ENCODE measurements at regions not wholly inside any gene's neighbourhood (a gene's known extent, or its start where the extent isn't known, plus 50 kb on each side); places are given as distances from the start of the nearest gene placed in this dataset.

DNA sequence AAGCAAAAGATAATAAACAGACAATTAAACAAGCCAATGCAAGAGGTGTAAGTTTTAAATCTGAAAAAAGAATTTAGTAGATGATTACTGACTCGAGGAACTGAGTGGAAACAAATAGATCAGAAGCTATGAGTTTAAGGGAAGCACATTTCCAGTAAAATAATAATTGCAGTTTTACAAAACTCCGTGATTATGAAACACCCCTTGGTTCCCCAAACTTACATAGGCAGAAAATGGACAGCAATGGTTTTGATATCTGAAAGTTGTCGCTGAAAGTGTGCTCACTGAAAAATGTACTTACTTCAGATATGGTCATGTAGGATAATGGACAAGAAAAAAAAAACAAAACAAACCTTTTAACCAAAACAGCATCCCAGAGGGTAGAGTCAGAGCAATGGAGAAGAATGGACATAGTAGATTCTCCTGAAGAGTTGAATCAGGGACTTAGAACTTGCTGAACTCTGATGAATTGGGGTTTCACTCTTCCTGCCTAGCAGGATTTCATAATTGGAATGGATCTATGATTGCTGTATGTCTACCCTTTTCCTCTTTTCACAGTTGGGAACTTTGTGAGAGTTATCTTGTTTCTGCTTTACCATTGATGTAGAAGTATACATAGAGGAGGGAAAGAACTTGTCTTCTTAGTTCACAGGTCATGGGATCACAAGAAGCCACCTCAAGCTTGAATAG, 305.6 kb upstream of the ZEB2 start:
- no peaks in the 10 kb centered on the region for H3K79me2 ChIP-seq (ENCODE audit: low read length)
- intact Hi-C loops (cut with micrococcal nuclease) = no loop called here

GRCh38 chr2:144824306-144825080, 304.6 kb upstream of the ZEB2 start:
- no TSS peak for BruUV-seq (replicated peaks)
- H3K27ac ChIP-seq (ENCODE audit: low read length) = no peak overlapping the region

More for the DNA sequence above, 305.6 kb upstream of the ZEB2 start:
- H3K4me3 ChIP-seq (ENCODE audit: low read length) = no peak overlapping the region
- ChIA-PET CTCF (no interaction called here), POLR2A (ENCODE audit: unreplicated experiment) (no interaction called here)
- no peak overlapping the region for H3K27ac ChIP-seq (ENCODE audit: low read length)
- DNase-seq (no peak), ATAC-seq (no peak)
- H3K36me3 ChIP-seq (ENCODE audit: low read depth, low read length) = no peaks in the 10 kb centered on the region
- no peaks in the 10 kb centered on the region for H4K20me1 ChIP-seq (ENCODE audit: low read length)
- H3K9ac ChIP-seq (ENCODE audit: low read length) = no peak overlapping the region
- TF ChIP-seq EZH2phosphoT487 (IDR thresholded peaks at IDR 0.05; ENCODE audit: borderline replicate concordance, low read length) = no peak
- no peak for TF ChIP-seq EZH2 (IDR thresholded peaks at IDR 0.05; ENCODE audit: low read length, unreplicated experiment)
- TF ChIP-seq, protein P1, sequence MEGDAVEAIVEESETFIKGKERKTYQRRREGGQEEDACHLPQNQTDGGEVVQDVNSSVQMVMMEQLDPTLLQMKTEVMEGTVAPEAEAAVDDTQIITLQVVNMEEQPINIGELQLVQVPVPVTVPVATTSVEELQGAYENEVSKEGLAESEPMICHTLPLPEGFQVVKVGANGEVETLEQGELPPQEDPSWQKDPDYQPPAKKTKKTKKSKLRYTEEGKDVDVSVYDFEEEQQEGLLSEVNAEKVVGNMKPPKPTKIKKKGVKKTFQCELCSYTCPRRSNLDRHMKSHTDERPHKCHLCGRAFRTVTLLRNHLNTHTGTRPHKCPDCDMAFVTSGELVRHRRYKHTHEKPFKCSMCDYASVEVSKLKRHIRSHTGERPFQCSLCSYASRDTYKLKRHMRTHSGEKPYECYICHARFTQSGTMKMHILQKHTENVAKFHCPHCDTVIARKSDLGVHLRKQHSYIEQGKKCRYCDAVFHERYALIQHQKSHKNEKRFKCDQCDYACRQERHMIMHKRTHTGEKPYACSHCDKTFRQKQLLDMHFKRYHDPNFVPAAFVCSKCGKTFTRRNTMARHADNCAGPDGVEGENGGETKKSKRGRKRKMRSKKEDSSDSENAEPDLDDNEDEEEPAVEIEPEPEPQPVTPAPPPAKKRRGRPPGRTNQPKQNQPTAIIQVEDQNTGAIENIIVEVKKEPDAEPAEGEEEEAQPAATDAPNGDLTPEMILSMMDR (conservative IDR thresholded peaks at IDR 0.05; ENCODE audit: low read depth, low read length) = no peak
- H3K4me2 ChIP-seq (ENCODE audit: low read length) = no peak overlapping the region
- no peak overlapping the region for H2AFZ ChIP-seq (ENCODE audit: low read length)
- H3F3A ChIP-seq (ENCODE audit: low read length, unreplicated experiment) = no peaks in the 10 kb centered on the region
- BruUV-seq (replicated peaks) = no TSS peak
- H3K9me2 ChIP-seq (replicated peaks; ENCODE audit: low read length) = no peaks in the 10 kb centered on the region
- no peaks in the 10 kb centered on the region for H3K27me3 ChIP-seq (ENCODE audit: low read length)
- H3K4me1 ChIP-seq (ENCODE audit: insufficient read depth, low read length) = no peaks in the 10 kb centered on the region
- no peaks in the 10 kb centered on the region for H3K9me3 ChIP-seq (ENCODE audit: low read length)

More at GRCh38 chr2:144824306-144825080, 304.6 kb upstream of the ZEB2 start:
- no peak overlapping the region for H3K4me2 ChIP-seq (ENCODE audit: low read length)
- no peak overlapping the region for H2AFZ ChIP-seq (ENCODE audit: low read length)
- no peaks in the 10 kb centered on the region for H3K27me3 ChIP-seq (ENCODE audit: low read length)
- H3K4me1 ChIP-seq (ENCODE audit: insufficient read depth, low read length) = no peaks in the 10 kb centered on the region
- ATAC-seq (no peak), DNase-seq (no peak)
- ChIA-PET POLR2A (ENCODE audit: unreplicated experiment) (no interaction called here), CTCF (no interaction called here)
- H3K36me3 ChIP-seq (ENCODE audit: low read depth, low read length) = no peaks in the 10 kb centered on the region
- intact Hi-C loops (cut with micrococcal nuclease) = no loop called here
- H3K4me3 ChIP-seq (ENCODE audit: low read length) = no peak overlapping the region
- no peaks in the 10 kb centered on the region for H3K79me2 ChIP-seq (ENCODE audit: low read length)
- H3K9me3 ChIP-seq (ENCODE audit: low read length) = no peaks in the 10 kb centered on the region
- no peaks in the 10 kb centered on the region for H4K20me1 ChIP-seq (ENCODE audit: low read length)
- TF ChIP-seq EZH2phosphoT487 (IDR thresholded peaks at IDR 0.05; ENCODE audit: borderline replicate concordance, low read length) = no peak
- TF ChIP-seq, protein P1 (conservative IDR thresholded peaks at IDR 0.05; ENCODE audit: low read depth, low read length) = no peak
- TF ChIP-seq EZH2 (IDR thresholded peaks at IDR 0.05; ENCODE audit: low read length, unreplicated experiment) = no peak
- H3K9ac ChIP-seq (ENCODE audit: low read length) = no peak overlapping the region
- H3K9me2 ChIP-seq (replicated peaks; ENCODE audit: low read length) = no peaks in the 10 kb centered on the region
- H3F3A ChIP-seq (ENCODE audit: low read length, unreplicated experiment) = no peaks in the 10 kb centered on the region

Measured in PC-3 (cell line).